KMS-11 (cell line): ENCODE measurements at regions not wholly inside any gene's neighbourhood (a gene's known extent, or its start where the extent isn't known, plus 50 kb on each side); places are given as distances from the start of the nearest gene placed in this dataset.

Experiments
- H2AFZ ChIP-seq: fragments of 200-600 bp; sonication (generic); 2 replicates; pipeline ENCODE4 v1.6.1; 2016; ENCODE audit warnings: antibody characterized with exemption, mixed run types, low read depth
- H3K27ac ChIP-seq: fragments of 200-600 bp; sonication (generic); 2 replicates; pipeline ENCODE4 v1.6.1; 2016; ENCODE audit warnings: mild to moderate bottlenecking, mixed run types
- H3K27me3 ChIP-seq: fragments of 200-600 bp; sonication (generic); 2 replicates; pipeline ENCODE4 v1.6.1; 2017; ENCODE audit warnings: mild to moderate bottlenecking, low read depth, mixed run types, moderate library complexity; ENCODE audit not compliant: insufficient read depth
- H3K36me3 ChIP-seq: fragments of 200-600 bp; sonication (generic); 2 replicates; pipeline ENCODE4 v1.6.1; 2017; ENCODE audit warnings: mild to moderate bottlenecking, mixed run types; ENCODE audit not compliant: insufficient read depth
- H3K4me1 ChIP-seq: fragments of 200-600 bp; sonication (generic); 2 replicates; pipeline ENCODE4 v1.6.1; 2016; ENCODE audit warnings: mild to moderate bottlenecking, low read depth, mixed run types; ENCODE audit not compliant: poor library complexity, severe bottlenecking
- H3K4me2 ChIP-seq: fragments of 200-600 bp; sonication (generic); 2 replicates; pipeline ENCODE4 v1.7.0; 2016; ENCODE audit warnings: mild to moderate bottlenecking, mixed run types
- H3K4me3 ChIP-seq: fragments of 200-600 bp; sonication (generic); IDR thresholded peaks from 2 replicates; pipeline ENCODE4 v1.6.1; 2017; ENCODE audit warnings: low read depth, low read length, mixed read lengths; ENCODE audit not compliant: insufficient read depth
- H3K79me2 ChIP-seq: fragments of 200-600 bp; sonication (generic); 2 replicates; pipeline ENCODE4 v1.6.1; 2016; ENCODE audit warnings: low read depth, mixed run types; ENCODE audit not compliant: insufficient read depth
- H3K9ac ChIP-seq: fragments of 200-600 bp; sonication (generic); 2 replicates; pipeline ENCODE4 v1.6.1; 2016; ENCODE audit warnings: mild to moderate bottlenecking, mixed run types
- H4K20me1 ChIP-seq: fragments of 200-600 bp; sonication (generic); 2 replicates; pipeline ENCODE4 v1.6.1; 2016; ENCODE audit warnings: mild to moderate bottlenecking, mixed run types; ENCODE audit not compliant: insufficient read depth
- CTCF ChIP-seq: fragments of 200-600 bp; sonication (generic); conservative IDR thresholded peaks from 2 replicates; pipeline ENCODE4 v1.6.1; 2017; ENCODE audit warnings: low read depth, mild to moderate bottlenecking, antibody characterized with exemption, low read length, moderate library complexity, mixed read lengths

GRCh38 chr5:44887722-44888121 is 79.0 kb downstream of the MRPS30 start:
- Histone ChIP-seq H3K36me3 (no peaks in the 10 kb centered on the region), H3K27me3 (no peaks in the 10 kb centered on the region), H3K79me2 (no peaks in the 10 kb centered on the region), H4K20me1 (no peaks in the 10 kb centered on the region), H3K4me3 (no peak overlapping the region), H3K4me2 (no peak overlapping the region), H3K27ac (no peak overlapping the region), H3K4me1 (peaks cover 45% of the 10 kb centered on the region), H3K9ac (no peak overlapping the region), H2AFZ (no peak overlapping the region)
- TF ChIP-seq CTCF = no peak

GRCh38 chr5:44888435-44888834 is 79.7 kb downstream of the MRPS30 start:
- no peak overlapping the region for H3K4me3 ChIP-seq
- no peaks in the 10 kb centered on the region for H3K79me2 ChIP-seq
- H3K4me1 ChIP-seq = peaks cover 45% of the 10 kb centered on the region
- H3K36me3 ChIP-seq = no peaks in the 10 kb centered on the region
- no peak overlapping the region for H3K9ac ChIP-seq
- TF ChIP-seq CTCF = no peak
- no peak overlapping the region for H2AFZ ChIP-seq
- H3K27me3 ChIP-seq = no peaks in the 10 kb centered on the region
- H3K4me2 ChIP-seq = no peak overlapping the region
- no peak overlapping the region for H3K27ac ChIP-seq
- H4K20me1 ChIP-seq = no peaks in the 10 kb centered on the region

- no peak overlapping the region for H3K4me3 ChIP-seq
- no peaks in the 10 kb centered on the region for H3K79me2 ChIP-seq
- H3K36me3 ChIP-seq = no peaks in the 10 kb centered on the region
- H2AFZ ChIP-seq = no peak overlapping the region
- H3K4me2 ChIP-seq = no peak overlapping the region
- TF ChIP-seq CTCF = no peak
- no peak overlapping the region for H3K27ac ChIP-seq
- H3K4me1 ChIP-seq = peaks cover 52% of the 10 kb centered on the region
- H3K9ac ChIP-seq = no peak overlapping the region
- no peaks in the 10 kb centered on the region for H3K27me3 ChIP-seq
- H4K20me1 ChIP-seq = no peaks in the 10 kb centered on the region
These were observed 82.4 kb downstream of the MRPS30 start for GRCh38 chr5:44891116-44891515.

GRCh38 chr5:44900273-44900954 is 91.7 kb downstream of the MRPS30 start:
- no peak overlapping the region for H3K4me2 ChIP-seq
- H3K27me3 ChIP-seq = no peaks in the 10 kb centered on the region
- no peak for TF ChIP-seq CTCF
- no peak overlapping the region for H3K9ac ChIP-seq
- no peak overlapping the region for H3K27ac ChIP-seq
- no peaks in the 10 kb centered on the region for H3K79me2 ChIP-seq
- H3K4me3 ChIP-seq = no peak overlapping the region
- H3K36me3 ChIP-seq = no peaks in the 10 kb centered on the region
- H2AFZ ChIP-seq = no peak overlapping the region
- no peaks in the 10 kb centered on the region for H4K20me1 ChIP-seq
- H3K4me1 ChIP-seq = peaks cover 60% of the 10 kb centered on the region
